WTC11 (cell line): ENCODE measurements at regions not wholly inside any gene's neighbourhood (a gene's known extent, or its start where the extent isn't known, plus 50 kb on each side); places are given as distances from the start of the nearest gene placed in this dataset.

Source experiments
- ESRRA ChIP-seq: sonication (generic); formaldehyde crosslinking; IDR thresholded peaks from 2 replicates; pipeline ENCODE4 v1.8.1; 2022; ENCODE audit warnings: mild to moderate bottlenecking, missing genetic modification reagents, borderline replicate concordance
- KAT7 ChIP-seq: sonication (generic); formaldehyde crosslinking; IDR thresholded peaks from 2 replicates; pipeline ENCODE4 v1.8.1; 2023; ENCODE audit warnings: missing genetic modification reagents, mild to moderate bottlenecking, borderline replicate concordance
- SP1 ChIP-seq: sonication (generic); formaldehyde crosslinking; conservative IDR thresholded peaks from 2 replicates; pipeline ENCODE4 v1.8.1; 2022; ENCODE audit warnings: missing genetic modification reagents
- TF ChIP-seq, protein P1 (sequence below): fragments of 200-600 bp; IDR thresholded peaks from 2 replicates; pipeline ENCODE4 v1.8.0; 2022; ENCODE audit warnings: antibody characterized with exemption
- TF ChIP-seq, protein P2 (sequence below): sonication (generic); formaldehyde crosslinking; IDR thresholded peaks from 2 replicates; pipeline ENCODE4 v1.8.0; 2022; ENCODE audit warnings: mild to moderate bottlenecking, missing genetic modification reagents

DNA sequence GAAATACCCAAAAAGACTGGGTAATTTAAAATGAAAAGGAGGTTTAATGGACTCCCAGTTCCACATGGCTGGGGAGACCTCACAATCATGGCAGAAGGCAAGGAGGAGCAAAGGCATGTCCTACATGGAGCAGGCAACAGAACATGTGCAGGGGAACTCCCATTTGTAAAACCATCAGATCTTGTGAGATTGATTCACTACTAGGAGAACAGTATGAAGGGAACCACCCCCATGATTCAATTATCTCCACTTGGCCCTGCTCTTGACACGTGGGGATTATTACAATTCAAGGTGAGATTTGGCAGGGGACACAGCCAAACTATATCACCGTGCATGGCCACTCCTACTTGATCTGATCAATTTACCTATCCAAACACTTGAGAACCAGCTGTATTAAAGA, 131.5 kb upstream of the LDB2 start:
- TF ChIP-seq SP1 (no peak), ESRRA (no peak), KAT7 (CRISPR knock-in tag) (no peak)
- TF ChIP-seq, protein P1, sequence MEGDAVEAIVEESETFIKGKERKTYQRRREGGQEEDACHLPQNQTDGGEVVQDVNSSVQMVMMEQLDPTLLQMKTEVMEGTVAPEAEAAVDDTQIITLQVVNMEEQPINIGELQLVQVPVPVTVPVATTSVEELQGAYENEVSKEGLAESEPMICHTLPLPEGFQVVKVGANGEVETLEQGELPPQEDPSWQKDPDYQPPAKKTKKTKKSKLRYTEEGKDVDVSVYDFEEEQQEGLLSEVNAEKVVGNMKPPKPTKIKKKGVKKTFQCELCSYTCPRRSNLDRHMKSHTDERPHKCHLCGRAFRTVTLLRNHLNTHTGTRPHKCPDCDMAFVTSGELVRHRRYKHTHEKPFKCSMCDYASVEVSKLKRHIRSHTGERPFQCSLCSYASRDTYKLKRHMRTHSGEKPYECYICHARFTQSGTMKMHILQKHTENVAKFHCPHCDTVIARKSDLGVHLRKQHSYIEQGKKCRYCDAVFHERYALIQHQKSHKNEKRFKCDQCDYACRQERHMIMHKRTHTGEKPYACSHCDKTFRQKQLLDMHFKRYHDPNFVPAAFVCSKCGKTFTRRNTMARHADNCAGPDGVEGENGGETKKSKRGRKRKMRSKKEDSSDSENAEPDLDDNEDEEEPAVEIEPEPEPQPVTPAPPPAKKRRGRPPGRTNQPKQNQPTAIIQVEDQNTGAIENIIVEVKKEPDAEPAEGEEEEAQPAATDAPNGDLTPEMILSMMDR: no peak
- TF ChIP-seq, protein P2, sequence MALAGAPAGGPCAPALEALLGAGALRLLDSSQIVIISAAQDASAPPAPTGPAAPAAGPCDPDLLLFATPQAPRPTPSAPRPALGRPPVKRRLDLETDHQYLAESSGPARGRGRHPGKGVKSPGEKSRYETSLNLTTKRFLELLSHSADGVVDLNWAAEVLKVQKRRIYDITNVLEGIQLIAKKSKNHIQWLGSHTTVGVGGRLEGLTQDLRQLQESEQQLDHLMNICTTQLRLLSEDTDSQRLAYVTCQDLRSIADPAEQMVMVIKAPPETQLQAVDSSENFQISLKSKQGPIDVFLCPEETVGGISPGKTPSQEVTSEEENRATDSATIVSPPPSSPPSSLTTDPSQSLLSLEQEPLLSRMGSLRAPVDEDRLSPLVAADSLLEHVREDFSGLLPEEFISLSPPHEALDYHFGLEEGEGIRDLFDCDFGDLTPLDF (CRISPR knock-in tag): no peak
